ENCODE measurements at regions not wholly inside any gene's neighbourhood (a gene's known extent, or its start where the extent isn't known, plus 50 kb on each side); places are given as distances from the start of the nearest gene placed in this dataset.
"Not testable (repeated sequence)": the region's sequence is repeated elsewhere in the genome, so short reads cannot be mapped to it uniquely, and the experiment has no call there.

GRCh38 chr5:39650008-39650762 is 225.4 kb upstream of the DAB2 start:
- no peak for DNase-seq (ENCODE audit: low spot score)

- DNase-seq (ENCODE audit: low spot score), result no peak
Observed at GRCh38 chr5:39648848-39649227, 224.1 kb upstream of the DAB2 start.

GRCh38 chr5:39648085-39648847 is 223.5 kb upstream of the DAB2 start:
- DNase-seq (ENCODE audit: low spot score), result no peak

DNA sequence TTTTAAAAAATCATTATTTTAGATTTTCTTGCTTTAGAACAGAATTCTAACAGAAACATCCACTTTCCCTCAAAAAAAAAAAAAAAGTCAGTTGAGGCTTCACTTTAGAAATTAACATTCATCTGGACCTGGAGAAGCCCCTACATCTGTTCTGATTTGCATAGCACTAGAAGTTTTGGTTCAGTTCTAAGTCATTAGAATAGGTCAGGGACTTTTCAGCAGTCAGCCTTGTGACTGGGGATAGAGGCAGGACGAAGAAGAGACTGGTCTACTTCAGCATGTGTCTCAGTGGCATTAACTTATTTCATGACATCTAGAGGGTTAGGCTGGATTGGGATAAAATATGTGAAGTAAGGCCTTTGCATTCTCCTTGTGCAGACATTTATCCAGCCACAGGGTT is 215.8 kb upstream of the DAB2 start:
- no peak for DNase-seq (ENCODE audit: low spot score)

GRCh38 chr5:39639618-39640089 is 214.9 kb upstream of the DAB2 start:
- peak; percentile 29 for DNase-seq (ENCODE audit: low spot score)

DNA sequence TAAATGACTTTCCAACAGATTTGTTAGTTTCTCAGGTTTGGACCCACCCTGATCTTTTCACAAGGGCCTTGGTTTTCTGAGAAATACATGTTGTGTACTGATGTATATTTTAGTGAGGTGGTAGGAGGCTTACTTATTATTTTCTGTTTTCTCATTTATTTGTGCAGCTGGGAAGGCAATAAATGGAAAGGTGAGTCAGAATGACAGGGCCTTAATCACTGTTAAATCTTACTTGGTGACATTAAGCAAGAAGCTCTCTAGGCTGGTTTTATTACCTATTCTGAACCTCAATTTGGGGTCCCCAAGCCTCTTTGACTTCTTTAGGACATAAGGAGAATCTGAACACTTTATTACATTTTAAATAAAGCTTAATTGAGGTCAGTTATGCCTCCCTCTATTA is 214.0 kb upstream of the DAB2 start:
- DNase-seq (ENCODE audit: low spot score), result no peak

GRCh38 chr5:39633057-39633456 is 208.3 kb upstream of the DAB2 start:
- DNase-seq (ENCODE audit: low spot score), result no peak

GRCh38 chr5:39631958-39632357 is 207.2 kb upstream of the DAB2 start:
- DNase-seq (ENCODE audit: low spot score), result no peak

DNA sequence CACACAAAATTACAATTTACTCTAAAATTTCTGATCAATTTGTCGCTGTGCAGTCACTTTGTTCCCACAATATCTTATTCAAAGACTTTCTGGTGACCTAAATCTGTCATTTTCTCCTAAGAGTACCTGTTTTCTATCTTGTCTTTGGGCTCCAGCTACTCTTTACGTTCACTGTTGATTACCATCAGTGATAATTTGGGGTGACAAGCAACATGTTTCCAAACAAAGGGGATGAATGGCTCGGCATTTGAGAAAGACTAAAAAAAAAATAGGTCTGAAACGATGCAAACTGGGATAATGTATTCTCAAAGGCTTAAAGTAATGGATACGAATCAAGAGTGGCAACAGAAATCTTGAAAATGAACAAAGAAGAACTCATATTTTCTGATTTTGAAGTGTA is 205.2 kb upstream of the DAB2 start:
- no peak for DNase-seq (ENCODE audit: low spot score)

DNA sequence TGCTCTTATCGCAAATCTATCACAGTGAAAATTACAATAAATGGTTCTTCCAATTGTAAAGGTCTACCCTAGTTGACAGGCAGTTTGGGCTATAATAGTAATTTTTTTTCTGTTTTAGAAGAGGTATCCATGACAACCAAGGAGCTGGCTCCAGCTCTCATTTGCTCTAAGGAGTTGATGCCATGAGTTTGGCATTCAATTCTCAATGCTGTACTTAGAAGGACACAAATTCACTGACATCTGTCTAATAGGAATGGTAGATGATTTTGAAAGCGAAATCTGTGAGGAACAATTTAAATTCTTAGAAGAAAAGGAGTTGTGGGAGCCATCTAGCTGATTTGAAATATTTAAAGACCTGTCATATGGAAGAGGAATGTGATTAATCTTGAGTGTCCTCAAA is 203.6 kb upstream of the DAB2 start:
- DNase-seq (ENCODE audit: low spot score), result no peak

DNA sequence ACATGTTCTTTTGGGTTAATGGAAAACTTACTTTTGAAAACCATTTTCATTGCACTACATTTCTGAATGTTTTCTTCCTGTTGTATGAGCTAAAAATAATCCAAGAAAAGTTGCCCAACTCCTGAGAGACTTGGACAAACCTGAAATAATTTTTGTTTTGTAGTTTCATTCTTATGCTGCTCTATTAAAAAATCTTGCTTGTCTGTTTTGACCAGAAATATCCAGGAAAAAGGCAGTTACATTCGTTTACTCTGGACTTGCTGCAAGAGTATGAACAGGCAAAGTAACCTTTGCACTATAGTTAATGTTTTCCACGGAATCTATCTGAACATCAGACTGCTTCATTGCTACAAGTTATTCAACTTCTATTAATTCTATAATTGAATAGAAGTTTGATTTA is 200.1 kb upstream of the DAB2 start:
- no peak for DNase-seq (ENCODE audit: low spot score)

GRCh38 chr5:39624268-39624886 is 199.6 kb upstream of the DAB2 start:
- DNase-seq (ENCODE audit: low spot score), result peak; percentile 24

DNA sequence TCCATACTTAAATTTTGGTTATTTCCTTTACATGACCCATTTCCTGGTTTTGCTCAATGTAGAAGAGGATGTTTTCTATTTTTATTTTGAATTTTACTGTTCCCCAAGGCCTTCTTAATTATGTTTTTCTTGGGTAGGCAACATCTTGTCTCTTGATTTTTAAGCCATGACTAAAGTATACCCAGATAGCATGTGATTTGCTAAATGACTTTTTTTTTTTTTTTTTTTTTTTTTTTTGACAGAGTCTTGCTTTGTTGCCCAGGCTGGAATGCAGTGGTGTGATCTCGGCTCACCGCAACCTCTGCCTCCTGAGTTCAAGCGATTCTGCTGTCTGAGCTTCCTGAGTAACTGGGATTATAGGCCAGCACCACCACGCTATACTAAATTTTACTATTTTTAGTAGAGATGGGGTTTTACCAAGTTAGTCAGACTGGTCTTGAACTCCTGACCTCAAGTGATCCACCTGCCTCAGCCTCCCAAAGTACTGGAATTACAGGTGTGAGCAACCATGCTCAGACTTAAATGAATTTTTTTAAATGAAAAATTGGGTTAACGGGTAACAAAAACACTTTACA is 198.6 kb upstream of the DAB2 start:
- DNase-seq (ENCODE audit: low spot score), result no peak

- no peak for DNase-seq (ENCODE audit: low spot score)
Observed at GRCh38 chr5:39622281-39622680, 197.5 kb upstream of the DAB2 start.

DNA sequence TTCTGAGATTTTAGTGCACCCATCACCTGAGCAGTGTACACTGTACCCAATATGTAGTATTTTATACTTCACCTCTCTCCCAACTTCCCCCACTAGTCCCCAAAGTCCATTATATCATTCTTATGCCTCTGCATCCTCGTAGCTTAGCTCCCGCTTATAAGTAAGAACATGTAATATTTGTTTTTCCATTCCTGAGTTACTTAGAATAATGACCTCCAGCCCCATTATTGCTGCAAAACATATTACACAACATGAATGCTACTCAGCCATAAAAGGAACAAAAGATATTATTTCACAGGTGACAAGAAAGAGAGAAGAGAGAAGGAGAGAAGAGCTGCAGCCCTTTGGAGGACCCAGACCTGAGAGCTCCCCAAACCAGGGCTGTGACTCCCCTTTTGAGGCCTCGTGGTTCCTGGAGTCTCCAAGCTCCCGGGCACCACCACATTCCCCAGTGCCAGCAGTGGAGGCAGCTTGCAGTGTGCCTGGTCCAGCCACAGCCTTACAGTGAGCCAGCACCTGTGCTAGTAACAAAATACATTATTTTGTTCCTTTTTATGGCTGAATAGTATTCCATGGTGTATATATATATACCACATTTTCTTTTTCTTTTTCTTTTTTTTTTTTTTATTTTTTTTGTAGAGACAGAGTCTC is 194.5 kb upstream of the DAB2 start:
- DNase-seq (ENCODE audit: low spot score), result no peak

DNA sequence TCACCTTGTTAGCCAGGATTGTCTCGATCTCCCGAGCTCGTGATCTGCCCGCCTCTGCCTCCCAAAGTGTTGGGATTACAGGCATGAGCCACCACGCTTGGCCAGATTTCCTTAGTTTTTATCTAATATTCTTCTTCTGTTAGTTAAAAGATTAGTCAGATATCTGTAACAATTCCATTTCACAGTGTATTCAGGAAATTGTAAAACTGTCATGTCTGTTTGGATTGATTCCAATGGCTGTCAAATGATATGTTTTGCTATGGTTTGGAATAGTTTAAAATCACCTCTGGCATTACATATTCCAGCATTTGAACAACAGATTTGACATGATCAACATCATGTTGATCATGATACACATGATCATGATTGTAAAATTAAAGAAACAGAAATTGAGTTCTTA is 193.6 kb upstream of the DAB2 start:
- no peak for DNase-seq (ENCODE audit: low spot score)

DNA sequence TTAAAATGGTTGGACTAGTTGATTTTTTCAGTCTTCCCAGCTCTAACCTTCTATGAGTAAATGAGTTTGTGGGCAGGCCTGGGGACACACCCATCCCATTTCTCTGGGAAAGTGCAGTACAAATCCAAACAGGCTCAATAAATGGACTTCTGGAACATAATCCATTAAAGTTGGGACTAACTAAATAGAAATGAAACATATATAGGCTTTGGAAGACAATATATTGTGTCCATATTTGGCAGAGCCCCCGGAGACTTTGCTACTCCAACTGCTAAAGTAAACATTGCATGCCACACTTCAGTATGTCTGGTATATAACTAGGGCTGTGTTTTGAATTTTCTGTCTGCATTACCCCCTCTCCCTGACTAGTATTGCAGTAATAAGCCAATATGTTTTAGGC is 191.4 kb upstream of the DAB2 start:
- no peak for DNase-seq (ENCODE audit: low spot score)

DNA sequence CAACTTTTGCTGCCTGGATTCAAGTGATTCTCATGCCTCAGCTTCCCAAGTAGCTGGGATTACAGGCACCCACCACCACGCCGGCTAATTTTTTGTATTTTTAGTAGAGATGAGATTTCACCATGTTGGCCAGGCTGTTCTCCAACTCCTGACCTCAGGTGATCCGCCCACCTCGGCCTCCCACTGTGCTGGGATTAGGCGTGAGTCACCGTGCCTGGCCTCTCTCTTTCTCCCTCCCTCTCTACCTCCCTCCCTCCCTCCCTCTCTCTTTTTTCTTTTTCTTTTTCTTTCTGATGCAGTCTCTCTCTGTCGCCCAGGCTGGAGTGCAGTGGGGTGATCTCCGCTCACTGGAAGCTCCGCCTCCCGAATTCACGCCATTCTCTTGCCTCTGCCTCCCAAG is 186.3 kb upstream of the DAB2 start:
- DNase-seq (ENCODE audit: low spot score), result not testable (repeated sequence)

- DNase-seq (ENCODE audit: low spot score), result no peak
Observed at GRCh38 chr5:39608024-39608423, 183.2 kb upstream of the DAB2 start.

DNA sequence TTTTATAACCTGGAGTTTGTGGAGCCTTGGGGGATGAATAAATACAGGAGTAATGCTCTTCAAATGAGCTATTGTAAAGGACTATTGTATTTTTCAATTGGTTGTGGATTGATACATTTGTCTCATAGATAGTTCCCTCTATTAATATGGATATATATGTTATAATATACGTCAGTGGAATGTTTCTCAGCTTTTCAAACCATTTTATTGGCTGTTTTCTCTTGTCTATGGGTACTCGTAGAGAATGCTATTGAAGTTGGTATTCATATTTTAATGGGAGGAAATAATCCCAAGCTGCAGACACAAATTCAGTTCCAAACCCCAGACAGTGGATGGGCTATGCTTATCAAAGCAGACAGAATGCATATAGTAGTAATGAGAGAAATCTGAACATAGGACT is 181.8 kb upstream of the DAB2 start:
- DNase-seq (ENCODE audit: low spot score), result no peak

DNA sequence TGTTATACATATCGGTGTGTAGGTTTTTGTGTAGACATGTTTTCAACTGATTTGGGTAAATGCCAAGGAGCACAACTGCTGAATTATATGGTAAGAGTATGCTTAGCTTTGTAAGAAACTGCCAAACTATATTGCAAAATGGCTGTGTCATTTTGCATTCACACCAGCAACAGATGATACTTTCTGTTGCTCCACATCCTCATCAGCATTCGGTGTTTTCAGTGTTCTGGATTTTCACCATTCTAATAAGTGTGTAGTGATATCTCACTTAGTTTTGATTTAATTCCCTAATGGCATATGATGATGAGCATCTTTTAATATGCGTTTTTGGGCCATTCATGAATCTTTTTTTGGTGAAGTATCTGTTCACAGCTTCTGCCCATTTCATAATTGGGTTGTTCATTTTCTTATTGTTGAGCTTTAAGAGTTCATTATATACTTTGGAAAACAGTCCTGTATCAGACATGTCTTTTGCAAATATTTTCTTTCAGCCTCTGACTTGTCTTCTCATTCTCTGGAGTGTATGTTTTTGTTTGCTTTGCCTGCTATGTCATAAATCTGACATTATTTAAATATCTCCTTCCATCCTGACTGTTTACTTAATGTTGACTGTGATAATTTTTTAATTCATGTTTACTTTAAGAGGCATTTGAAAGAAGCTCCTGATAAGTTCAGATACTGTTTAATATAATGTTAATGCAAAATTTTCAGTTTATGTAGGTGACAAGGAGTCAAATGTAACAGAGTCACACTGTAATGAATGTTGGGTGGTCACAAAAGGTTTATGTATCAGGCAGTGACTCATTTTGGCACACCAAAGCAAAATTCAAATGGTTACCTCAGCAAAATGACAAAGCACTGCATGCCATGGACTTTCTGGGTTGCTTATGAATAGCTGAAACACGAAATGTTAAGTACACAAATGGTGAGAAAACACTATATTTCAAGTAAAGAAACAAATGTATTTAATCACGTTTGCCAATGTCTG is 181.1 kb upstream of the DAB2 start:
- peak; percentile 33 for DNase-seq (ENCODE audit: low spot score)
